ENCODE measurements at regions not wholly inside any gene's neighbourhood (a gene's known extent, or its start where the extent isn't known, plus 50 kb on each side); places are given as distances from the start of the nearest gene placed in this dataset.
"Not testable (repeated sequence)": the region's sequence is repeated elsewhere in the genome, so short reads cannot be mapped to it uniquely, and the experiment has no call there.

DNA sequence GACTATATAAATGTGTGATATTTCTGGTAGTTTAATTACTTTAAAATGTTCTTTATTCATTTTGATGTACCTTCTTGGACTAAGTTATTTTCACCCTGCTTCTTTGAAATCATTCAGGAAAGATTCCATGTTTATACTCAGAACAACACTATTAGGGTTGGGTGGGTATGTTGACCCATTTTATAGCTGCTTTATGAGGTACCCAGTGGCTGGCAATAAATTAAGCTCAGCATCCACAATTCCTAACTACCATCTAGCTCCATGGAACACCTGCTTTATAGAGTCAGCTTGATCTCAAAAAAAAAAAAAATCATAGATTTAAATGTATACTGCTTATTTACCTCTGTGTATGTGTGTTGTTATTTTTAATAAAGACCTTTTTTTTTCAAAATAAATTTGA lies 78.9 kb upstream of the ZNF91 start:
- no peak for DNase-seq (ENCODE audit: low read depth)

DNA sequence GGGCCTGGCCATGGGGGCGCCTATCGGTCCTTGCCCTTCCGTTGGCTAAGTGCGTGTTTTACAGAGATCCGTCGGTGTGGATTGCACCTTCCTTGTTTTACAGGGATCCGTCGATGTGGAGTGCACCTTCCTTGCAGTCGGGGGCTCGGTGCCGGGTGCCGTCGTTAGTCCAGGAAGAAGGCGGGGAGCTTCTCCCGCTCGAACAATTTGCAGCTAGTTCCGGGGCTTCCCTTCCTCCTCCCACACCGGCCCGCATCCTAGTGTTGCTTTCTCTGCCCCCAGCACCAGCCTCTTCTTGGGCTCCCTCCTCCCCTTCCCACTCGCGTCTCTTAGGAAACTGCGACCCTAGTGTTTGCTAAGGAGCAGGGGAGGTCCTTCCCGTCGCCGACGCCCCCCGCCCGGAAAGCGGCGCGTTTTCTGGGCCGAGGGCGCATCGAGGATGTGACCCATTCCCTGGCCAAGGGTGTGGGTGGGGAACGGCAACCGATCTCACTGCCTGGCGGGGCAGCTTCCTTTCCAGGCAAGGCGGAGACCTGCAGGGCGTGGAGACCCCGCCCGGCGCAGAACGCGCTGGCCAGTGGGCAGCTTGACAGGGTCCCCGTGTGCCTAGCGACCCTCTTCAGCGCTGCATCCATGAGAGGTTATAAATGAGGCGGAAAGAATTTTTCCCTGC lies 75.7 kb upstream of the ZNF91 start:
- peak; percentile 10 for DNase-seq (ENCODE audit: low read depth)

DNA sequence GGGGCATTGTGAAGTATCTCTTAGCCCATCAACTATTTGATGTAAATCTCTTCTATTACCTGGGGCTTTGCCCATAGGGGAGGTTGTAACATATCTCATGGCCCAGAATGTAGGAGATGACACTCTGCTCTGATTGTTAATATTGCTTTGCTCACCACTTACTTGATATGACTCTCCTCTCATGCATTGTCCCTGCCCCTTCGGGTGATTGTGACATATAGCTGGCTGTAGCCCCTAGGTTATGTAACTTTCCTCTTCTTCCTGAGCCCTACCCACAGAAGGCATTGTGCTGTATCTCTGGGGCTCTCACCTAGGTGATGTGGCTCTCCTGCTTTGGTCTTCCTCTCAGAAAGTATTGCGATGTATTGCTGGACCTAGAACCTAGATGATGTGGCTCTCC lies 69.1 kb upstream of the ZNF91 start:
- DNase-seq (ENCODE audit: low read depth) = not testable (repeated sequence)

DNA sequence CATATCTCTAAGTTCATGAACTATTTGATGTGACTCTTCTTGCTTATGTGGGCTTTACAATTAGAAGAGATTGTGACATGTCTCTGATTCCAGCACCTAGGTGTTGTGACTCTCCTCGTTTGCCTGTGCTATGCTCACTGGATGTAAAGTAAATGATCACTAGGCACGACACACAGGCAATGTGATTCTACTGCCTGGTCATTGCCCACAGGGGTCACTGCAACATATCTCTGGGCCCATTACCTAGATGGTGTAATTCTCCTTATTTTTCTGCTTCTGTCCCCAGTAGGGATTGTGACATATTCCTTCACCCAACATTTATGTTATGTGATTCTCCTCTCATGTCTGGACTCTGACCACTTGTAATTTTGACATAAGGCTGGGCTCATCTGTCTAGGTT lies 65.8 kb upstream of the ZNF91 start:
- DNase-seq (ENCODE audit: low read depth) = no peak

DNA sequence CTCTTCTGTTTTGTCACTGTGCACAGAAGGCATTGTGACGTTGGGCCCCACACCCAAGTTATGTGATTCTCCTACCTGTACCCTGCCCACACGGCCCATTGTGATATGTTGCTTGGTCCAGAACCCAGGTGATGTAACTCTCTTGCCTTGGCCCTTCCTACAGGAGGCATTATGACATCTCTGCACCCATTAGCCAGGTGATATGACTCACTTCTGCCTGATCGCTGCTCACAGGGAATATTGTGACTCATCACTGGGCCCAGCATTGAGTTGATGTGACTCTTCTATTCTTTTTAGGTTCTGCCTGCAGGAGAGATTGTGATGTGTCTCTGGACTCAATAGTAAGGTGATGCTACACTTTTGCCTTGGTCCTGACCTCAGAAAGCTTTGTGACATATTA lies 65.4 kb upstream of the ZNF91 start:
- DNase-seq (ENCODE audit: low read depth) = peak; percentile 58
